GM12873 (cell line): ENCODE measurements at regions not wholly inside any gene's neighbourhood (a gene's known extent, or its start where the extent isn't known, plus 50 kb on each side); places are given as distances from the start of the nearest gene placed in this dataset.

Experiments
- TF ChIP-seq, protein P1 (sequence below): IDR thresholded peaks from 2 replicates; pipeline ENCODE4 v1.5.1; 2012; ENCODE audit warnings: low read depth, mild to moderate bottlenecking, moderate library complexity, low read length, control low read depth; ENCODE audit not compliant: insufficient read depth; ENCODE audit errors: missing control alignments

GRCh38 chr12:28683366-28683765 lies 465.7 kb upstream of the FAR2 start:
- TF ChIP-seq, protein P1, sequence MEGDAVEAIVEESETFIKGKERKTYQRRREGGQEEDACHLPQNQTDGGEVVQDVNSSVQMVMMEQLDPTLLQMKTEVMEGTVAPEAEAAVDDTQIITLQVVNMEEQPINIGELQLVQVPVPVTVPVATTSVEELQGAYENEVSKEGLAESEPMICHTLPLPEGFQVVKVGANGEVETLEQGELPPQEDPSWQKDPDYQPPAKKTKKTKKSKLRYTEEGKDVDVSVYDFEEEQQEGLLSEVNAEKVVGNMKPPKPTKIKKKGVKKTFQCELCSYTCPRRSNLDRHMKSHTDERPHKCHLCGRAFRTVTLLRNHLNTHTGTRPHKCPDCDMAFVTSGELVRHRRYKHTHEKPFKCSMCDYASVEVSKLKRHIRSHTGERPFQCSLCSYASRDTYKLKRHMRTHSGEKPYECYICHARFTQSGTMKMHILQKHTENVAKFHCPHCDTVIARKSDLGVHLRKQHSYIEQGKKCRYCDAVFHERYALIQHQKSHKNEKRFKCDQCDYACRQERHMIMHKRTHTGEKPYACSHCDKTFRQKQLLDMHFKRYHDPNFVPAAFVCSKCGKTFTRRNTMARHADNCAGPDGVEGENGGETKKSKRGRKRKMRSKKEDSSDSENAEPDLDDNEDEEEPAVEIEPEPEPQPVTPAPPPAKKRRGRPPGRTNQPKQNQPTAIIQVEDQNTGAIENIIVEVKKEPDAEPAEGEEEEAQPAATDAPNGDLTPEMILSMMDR, result no peak

- TF ChIP-seq, protein P1, result no peak
Observed at GRCh38 chr12:28689398-28690175, 459.5 kb upstream of the FAR2 start.

- TF ChIP-seq, protein P1, result no peak
Observed at GRCh38 chr12:28693565-28694219, 455.4 kb upstream of the FAR2 start.

GRCh38 chr12:28698553-28698952 lies 450.5 kb upstream of the FAR2 start:
- TF ChIP-seq, protein P1, result no peak

- TF ChIP-seq, protein P1, result no peak
Observed at GRCh38 chr12:28699029-28699428, 450.0 kb upstream of the FAR2 start.

- TF ChIP-seq, protein P1, result no peak
Observed at GRCh38 chr12:28700161-28700560, 448.9 kb upstream of the FAR2 start.

- TF ChIP-seq, protein P1, result no peak
Observed at GRCh38 chr12:28704477-28705169, 444.5 kb upstream of the FAR2 start.
